Astrocyte (in vitro differentiated cells and primary cell): ENCODE measurements at regions not wholly inside any gene's neighbourhood (a gene's known extent, or its start where the extent isn't known, plus 50 kb on each side); places are given as distances from the start of the nearest gene placed in this dataset.
"Not testable (repeated sequence)": the region's sequence is repeated elsewhere in the genome, so short reads cannot be mapped to it uniquely, and the experiment has no call there.

Source experiments
- DNase-seq: peaks from one replicate; pipeline ENCODE4 v3.0.0-alpha.2; 2010; ENCODE audit warnings: low read depth
- FAIRE-seq: peaks from 2 replicates; lab custom pipeline; 2011; peaks lifted over from hg19 to GRCh38; lab: Jason Lieb, UNC
- H2AFZ ChIP-seq: 2 replicates; pipeline ENCODE4 v1.6.0; 2012; ENCODE audit warnings: low read depth, low read length, inconsistent platforms
- H3K27ac ChIP-seq: 2 replicates; pipeline ENCODE4 v1.5.1; 2011; ENCODE audit warnings: low read depth, low read length, inconsistent platforms
- H3K27me3 ChIP-seq: 2 replicates; pipeline ENCODE4 v1.6.0; 2011; ENCODE audit warnings: low read length, inconsistent platforms; ENCODE audit not compliant: insufficient read depth
- H3K36me3 ChIP-seq: 2 replicates; pipeline ENCODE4 v1.5.1; 2011; ENCODE audit warnings: low read length, inconsistent platforms; ENCODE audit not compliant: insufficient read depth
- H3K4me1 ChIP-seq: 2 replicates; pipeline ENCODE4 v1.5.1; 2011; ENCODE audit warnings: low read length, inconsistent platforms; ENCODE audit not compliant: insufficient read depth
- H3K4me2 ChIP-seq: 2 replicates; pipeline ENCODE4 v1.6.0; 2012; ENCODE audit warnings: low read length, inconsistent platforms
- H3K4me3 ChIP-seq: 2 replicates; pipeline ENCODE4 v1.5.1; 2011; ENCODE audit warnings: low read depth, mild to moderate bottlenecking, low read length, inconsistent platforms; ENCODE audit not compliant: insufficient read depth
- H3K79me2 ChIP-seq: 2 replicates; pipeline ENCODE4 v1.6.0; 2012; ENCODE audit warnings: mild to moderate bottlenecking, low read length, inconsistent platforms; ENCODE audit not compliant: insufficient read depth
- H3K9ac ChIP-seq: 2 replicates; pipeline ENCODE4 v1.6.0; 2012; ENCODE audit warnings: mild to moderate bottlenecking, low read length, inconsistent platforms
- H3K9me3 ChIP-seq: 2 replicates; pipeline ENCODE4 v1.5.1; 2012; ENCODE audit warnings: low read depth, mild to moderate bottlenecking, low read length, inconsistent platforms; ENCODE audit not compliant: insufficient read depth
- H4K20me1 ChIP-seq: 2 replicates; pipeline ENCODE4 v1.6.0; 2012; ENCODE audit warnings: low read length, inconsistent platforms; ENCODE audit not compliant: insufficient read depth
- H3K27ac Mint-ChIP-seq: one replicate; pipeline ENCODE4 v1.8.0; 2021; ENCODE audit warnings: mild to moderate bottlenecking, mixed read lengths; ENCODE audit not compliant: unreplicated experiment
- H3K27me3 Mint-ChIP-seq: one replicate; pipeline ENCODE4 v1.8.0; 2021; ENCODE audit warnings: low read depth, mixed read lengths; ENCODE audit not compliant: unreplicated experiment
- H3K36me3 Mint-ChIP-seq: one replicate; pipeline ENCODE4 v1.8.0; 2021; ENCODE audit warnings: low read depth, mixed read lengths; ENCODE audit not compliant: unreplicated experiment
- H3K4me1 Mint-ChIP-seq: one replicate; pipeline ENCODE4 v1.8.0; 2021; ENCODE audit warnings: low read depth, mixed read lengths; ENCODE audit not compliant: unreplicated experiment
- H3K4me3 Mint-ChIP-seq: one replicate; pipeline ENCODE4 v1.8.0; 2021; ENCODE audit warnings: mild to moderate bottlenecking, moderate library complexity, mixed read lengths; ENCODE audit not compliant: unreplicated experiment
- H3K9me3 Mint-ChIP-seq: one replicate; pipeline ENCODE4 v1.8.0; 2021; ENCODE audit warnings: mild to moderate bottlenecking, mixed read lengths; ENCODE audit not compliant: unreplicated experiment
- EZH2 ChIP-seq: IDR thresholded peaks from 2 replicates; pipeline ENCODE4 v1.6.1; 2012; ENCODE audit warnings: mild to moderate bottlenecking, low read length, inconsistent platforms; ENCODE audit not compliant: insufficient read depth
- TF ChIP-seq, protein P1 (sequence below): IDR thresholded peaks from 2 replicates; pipeline ENCODE4 v1.5.1; 2011; ENCODE audit warnings: low read depth, mild to moderate bottlenecking, inconsistent platforms, low read length, moderate library complexity; ENCODE audit not compliant: insufficient read depth

DNA sequence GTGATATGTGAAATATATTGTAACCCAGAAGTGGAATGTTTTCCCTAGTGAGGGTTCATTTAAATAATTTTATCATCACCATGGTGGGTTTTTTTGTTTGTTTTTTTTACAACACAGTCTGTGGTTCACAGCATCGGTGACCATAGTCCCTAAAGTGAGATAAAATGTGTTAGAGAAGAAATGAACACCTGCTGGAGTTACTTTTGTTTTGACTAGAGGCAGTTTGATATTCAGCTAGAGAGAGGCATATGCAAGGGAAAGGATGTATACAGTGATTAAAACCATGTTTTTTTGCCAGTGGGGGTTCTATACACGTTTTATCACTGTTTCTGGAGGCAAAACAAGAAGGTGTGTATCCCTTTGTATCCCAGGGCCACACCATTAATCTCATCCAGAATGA is 541.5 kb downstream of the PCDH7 start:
- Histone ChIP-seq H3K4me3 (no peak overlapping the region), H3K9me3 (no peaks in the 10 kb centered on the region), H3K27me3 (no peaks in the 10 kb centered on the region), H2AFZ (no peak overlapping the region), H3K9ac (no peak overlapping the region), H3K27ac (no peak overlapping the region), H3K79me2 (no peaks in the 10 kb centered on the region), H3K4me1 (no peaks in the 10 kb centered on the region), H4K20me1 (no peaks in the 10 kb centered on the region), H3K36me3 (no peaks in the 10 kb centered on the region), H3K4me2 (no peak overlapping the region)
- FAIRE-seq (no peak), DNase-seq (no peak)
- Mint-ChIP-seq H3K4me1 (no peaks in the 10 kb centered on the region), H3K4me3 (no peak overlapping the region), H3K9me3 (peaks cover 6% of the 10 kb centered on the region), H3K27me3 (no peaks in the 10 kb centered on the region), H3K27ac (no peak overlapping the region), H3K36me3 (no peaks in the 10 kb centered on the region)
- TF ChIP-seq, protein P1, sequence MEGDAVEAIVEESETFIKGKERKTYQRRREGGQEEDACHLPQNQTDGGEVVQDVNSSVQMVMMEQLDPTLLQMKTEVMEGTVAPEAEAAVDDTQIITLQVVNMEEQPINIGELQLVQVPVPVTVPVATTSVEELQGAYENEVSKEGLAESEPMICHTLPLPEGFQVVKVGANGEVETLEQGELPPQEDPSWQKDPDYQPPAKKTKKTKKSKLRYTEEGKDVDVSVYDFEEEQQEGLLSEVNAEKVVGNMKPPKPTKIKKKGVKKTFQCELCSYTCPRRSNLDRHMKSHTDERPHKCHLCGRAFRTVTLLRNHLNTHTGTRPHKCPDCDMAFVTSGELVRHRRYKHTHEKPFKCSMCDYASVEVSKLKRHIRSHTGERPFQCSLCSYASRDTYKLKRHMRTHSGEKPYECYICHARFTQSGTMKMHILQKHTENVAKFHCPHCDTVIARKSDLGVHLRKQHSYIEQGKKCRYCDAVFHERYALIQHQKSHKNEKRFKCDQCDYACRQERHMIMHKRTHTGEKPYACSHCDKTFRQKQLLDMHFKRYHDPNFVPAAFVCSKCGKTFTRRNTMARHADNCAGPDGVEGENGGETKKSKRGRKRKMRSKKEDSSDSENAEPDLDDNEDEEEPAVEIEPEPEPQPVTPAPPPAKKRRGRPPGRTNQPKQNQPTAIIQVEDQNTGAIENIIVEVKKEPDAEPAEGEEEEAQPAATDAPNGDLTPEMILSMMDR, result no peak
- no peak for TF ChIP-seq EZH2

DNA sequence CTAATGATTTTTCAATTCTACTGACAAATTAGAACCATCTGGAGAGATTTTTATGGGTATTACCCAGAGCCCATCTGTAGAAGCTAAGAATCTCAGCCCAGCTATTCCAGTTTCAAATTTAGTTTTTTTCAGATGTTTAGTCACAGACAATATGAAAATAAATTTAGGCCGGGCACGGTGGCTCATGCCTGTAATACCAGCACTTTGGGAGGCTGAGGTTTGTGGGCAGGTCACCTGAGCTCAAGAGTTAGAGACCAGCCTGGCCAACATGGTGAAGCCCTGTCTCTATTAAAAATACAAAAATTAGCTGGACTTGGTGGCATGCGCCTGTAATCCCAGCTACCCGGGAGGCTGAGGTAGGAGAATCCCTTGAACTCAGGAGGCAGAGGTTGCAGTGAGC is 545.9 kb downstream of the PCDH7 start:
- not testable (repeated sequence) for H3K36me3 ChIP-seq, H3K36me3 Mint-ChIP-seq, H3K9me3 ChIP-seq, H3K27me3 ChIP-seq, H3K4me3 ChIP-seq, H3K27ac ChIP-seq, H3K4me3 Mint-ChIP-seq, H3K4me1 Mint-ChIP-seq, H3K9ac ChIP-seq, DNase-seq, H3K27me3 Mint-ChIP-seq, H3K4me2 ChIP-seq, H3K27ac Mint-ChIP-seq, H3K4me1 ChIP-seq, H3K79me2 ChIP-seq, H4K20me1 ChIP-seq, FAIRE-seq, H3K9me3 Mint-ChIP-seq, H2AFZ ChIP-seq

DNA sequence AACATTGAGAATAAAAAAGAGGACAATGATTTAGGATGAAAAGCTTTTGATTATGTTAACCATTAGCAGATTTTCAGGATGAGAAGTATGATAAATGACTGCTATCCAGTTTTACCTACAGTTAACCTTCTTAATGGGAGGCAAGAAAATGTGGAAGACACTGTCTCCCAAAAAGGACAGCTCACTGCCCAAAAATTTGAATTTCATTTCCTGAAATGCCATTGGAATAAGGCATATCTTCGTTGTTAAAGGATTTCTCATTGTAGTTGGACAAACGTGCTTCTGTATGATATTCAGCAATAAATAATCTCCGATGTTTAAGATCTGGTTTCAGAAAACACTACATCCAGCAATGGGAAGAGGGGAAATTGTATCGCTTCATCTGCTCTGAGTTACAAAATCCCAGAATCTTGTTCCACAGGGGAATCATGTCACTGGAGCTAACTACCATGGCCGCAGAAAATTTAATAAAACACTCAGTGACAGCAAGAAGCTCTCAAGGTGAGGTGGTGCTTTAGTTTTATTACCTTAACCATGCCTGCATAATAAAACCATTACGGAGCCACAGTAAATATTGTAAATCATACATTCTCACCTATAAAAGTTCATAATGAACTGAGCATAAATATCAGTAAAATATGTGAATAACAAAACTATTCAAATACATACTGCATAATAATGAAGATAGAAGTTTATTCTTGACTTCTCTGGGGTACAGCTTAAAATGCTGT is 552.3 kb downstream of the PCDH7 start:
- Histone ChIP-seq H3K4me1 (no peaks in the 10 kb centered on the region), H3K79me2 (no peaks in the 10 kb centered on the region), H4K20me1 (no peaks in the 10 kb centered on the region), H2AFZ (peak overlapping the region; percentile 20), H3K9me3 (no peaks in the 10 kb centered on the region), H3K36me3 (no peaks in the 10 kb centered on the region), H3K9ac (no peak overlapping the region), H3K4me2 (peak overlapping the region; percentile 31), H3K27me3 (no peaks in the 10 kb centered on the region), H3K4me3 (no peak overlapping the region), H3K27ac (no peak overlapping the region)
- FAIRE-seq (no peak), DNase-seq (peak; percentile 7)
- Mint-ChIP-seq H3K4me1 (no peaks in the 10 kb centered on the region), H3K27ac (no peak overlapping the region), H3K27me3 (no peaks in the 10 kb centered on the region), H3K36me3 (no peaks in the 10 kb centered on the region), H3K4me3 (no peak overlapping the region), H3K9me3 (no peaks in the 10 kb centered on the region)
- no peak for TF ChIP-seq EZH2
- TF ChIP-seq, protein P1, result no peak
